ENCODE measurements at regions not wholly inside any gene's neighbourhood (a gene's known extent, or its start where the extent isn't known, plus 50 kb on each side); places are given as distances from the start of the nearest gene placed in this dataset.

DNA sequence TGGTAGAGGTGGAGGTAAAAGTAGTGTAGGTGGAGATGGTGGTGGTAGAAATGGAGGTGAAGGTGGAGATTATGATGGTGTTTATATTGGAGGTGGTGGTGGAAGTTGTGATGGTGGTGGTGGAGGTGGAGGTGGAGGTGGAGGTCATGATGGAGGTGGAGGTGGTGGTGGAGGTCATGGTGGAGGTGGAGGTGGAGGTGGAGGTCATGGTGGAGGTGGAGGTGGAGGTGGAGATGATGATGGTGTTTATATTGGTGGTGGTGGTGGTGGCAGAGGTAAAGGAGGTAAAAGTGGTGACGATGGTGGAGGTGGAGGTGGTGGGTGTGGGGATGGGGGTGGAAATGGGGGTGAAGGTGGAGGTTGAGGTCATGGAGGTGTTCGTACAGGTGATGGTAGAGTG, 107.8 kb downstream of the ASB7 start:
- Histone ChIP-seq H2BK15ac (ENCODE audit: low read length) (no peak overlapping the region), H2BK20ac (ENCODE audit: low read length) (no peak overlapping the region), H2BK5ac (ENCODE audit: low read depth, low read length) (no peak overlapping the region), H4K20me1 (replicated peaks in 1 of 2; ENCODE audit: control insufficient read depth in 1 of 2, insufficient read depth in 2 of 2, low read length in 2 of 2) (no peaks in the 10 kb centered on the region), H3K4ac (replicated peaks; ENCODE audit: insufficient read length, low read depth, low read length) (no peak overlapping the region), H3K4me3 (ENCODE audit: extremely low read depth in 1 of 4, insufficient read depth in 2 of 4, low read depth in 3 of 4, low read length in 4 of 4) (no peak overlapping the region), H3K79me1 (ENCODE audit: low read depth, low read length) (no peaks in the 10 kb centered on the region), H3K4me1 (replicated peaks in 1 of 4; ENCODE audit: control insufficient read depth in 3 of 4, insufficient read depth in 4 of 4, low read length in 3 of 4) (peaks cover 0 to 4% (median 1%) of the 10 kb centered on the region in 4 experiments; a peak in 2 of 7 replicates), H3K23ac (ENCODE audit: insufficient read length) (no peak overlapping the region), H2AFZ (ENCODE audit: low read length) (no peak overlapping the region), H2BK120ac (replicated peaks; ENCODE audit: low read depth, low read length) (no peak overlapping the region), H4K91ac (replicated peaks; ENCODE audit: insufficient read length, low read length) (no peak overlapping the region), H4K5ac (ENCODE audit: insufficient read length, low read depth, low read length) (no peak overlapping the region), H2BK12ac (ENCODE audit: low read depth, low read length) (no peak overlapping the region), H3K79me2 (ENCODE audit: control insufficient read depth in 1 of 2, insufficient read depth in 2 of 2, low read length in 2 of 2) (no peaks in the 10 kb centered on the region), H3K27me3 (replicated peaks in 1 of 4; ENCODE audit: control insufficient read depth in 3 of 4, extremely low read depth in 1 of 4, insufficient read depth in 3 of 4, low read length in 3 of 4) (no peaks in the 10 kb centered on the region), H3K56ac (replicated peaks; ENCODE audit: insufficient read length, low read depth, low read length) (no peak overlapping the region), H3K4me2 (ENCODE audit: insufficient read depth in 1 of 2, low read depth in 2 of 2, low read length in 2 of 2) (no peak overlapping the region), H3K18ac (ENCODE audit: extremely low read depth, low read length) (no peak overlapping the region), H2AK5ac (ENCODE audit: low read depth, low read length) (no peak overlapping the region), H3K36me3 (ENCODE audit: control insufficient read depth in 2 of 4, insufficient read depth in 4 of 4, low read length in 3 of 4) (no peaks in the 10 kb centered on the region), H3K9me3 (ENCODE audit: insufficient read depth in 2 of 2, low read depth in 1 of 2, low read length in 1 of 2) (peaks cover 0 to 10% of the 10 kb centered on the region in 2 experiments; a peak in 2 of 4 replicates), H3K14ac (ENCODE audit: insufficient read length) (no peak overlapping the region), H3K23me2 (ENCODE audit: low read depth, low read length) (peaks cover 8% of the 10 kb centered on the region; the same call in 1 of the 2 replicates), H3K9ac (replicated peaks in 1 of 4; ENCODE audit: extremely low read depth in 1 of 4, low read depth in 3 of 4, low read length in 3 of 4) (no peak overlapping the region), H3K27ac (ENCODE audit: low read depth, low read length) (no peak overlapping the region), H4K8ac (ENCODE audit: extremely low read depth, insufficient read depth, low read length) (no peak overlapping the region)
- FAIRE-seq (no peak), DNase-seq (ENCODE audit: low read depth in 1 of 2, low spot score in 2 of 2) (no peak)
- 50% methylated on average over 2 of the region's 2 CpGs; no CpG with 5 or more reads in 1 of the 2 experiments for WGBS, 2 experiments (ENCODE audit: extremely low coverage in 1 of 2, insufficient coverage in 1 of 2, insufficient read length in 1 of 2, insufficient replicate concordance in 2 of 2, low coverage in 1 of 2, low lambda C conversion rate in 2 of 2, missing lambda C conversion rate in 1 of 2)
- POLR2A ChIA-PET (ENCODE audit: partially characterized antibody), result no interaction called here
- CTCF ChIA-PET (ENCODE audit: partially characterized antibody), result interaction anchor here (1.3 kb wide), 1 partner anchor 26 kb away, joined by 3 read pairs; no protein-coding TSS in a partner anchor
- TF ChIP-seq BACH1 (IDR thresholded peaks at IDR 0.05; ENCODE audit: low read length) (no peak), JUND (IDR thresholded peaks at IDR 0.05; ENCODE audit: low read length) (no peak), SIX5 (IDR thresholded peaks at IDR 0.05; ENCODE audit: low read depth, low read length) (no peak), CBX5 (IDR thresholded peaks at IDR 0.05; ENCODE audit: low read depth, low read length) (no peak), CHD1 (IDR thresholded peaks at IDR 0.05; ENCODE audit: low read depth, low read length) (no peak), GTF2F1 (IDR thresholded peaks at IDR 0.05; ENCODE audit: borderline replicate concordance, low read depth, low read length) (no peak), SIRT6 (IDR thresholded peaks at IDR 0.05; ENCODE audit: low read length) (no peak), PHF8 (conservative IDR thresholded peaks at IDR 0.05; ENCODE audit: low read depth, low read length) (no peak), TCF12 (IDR thresholded peaks at IDR 0.05; ENCODE audit: low read depth, low read length) (no peak), POU5F1 (IDR thresholded peaks at IDR 0.05; ENCODE audit: low read depth, low read length) (no peak), EZH2 (IDR thresholded peaks at IDR 0.05; ENCODE audit: low read depth, low read length, severe bottlenecking) (no peak), TAF7 (optimal IDR thresholded peaks at IDR 0.05; ENCODE audit: borderline replicate concordance, low read depth, low read length) (no peak), ASH2L (IDR thresholded peaks at IDR 0.05; ENCODE audit: low read length) (no peak), NRF1 (IDR thresholded peaks at IDR 0.05; ENCODE audit: low read depth, low read length) (no peak)
- TF ChIP-seq, protein P1, sequence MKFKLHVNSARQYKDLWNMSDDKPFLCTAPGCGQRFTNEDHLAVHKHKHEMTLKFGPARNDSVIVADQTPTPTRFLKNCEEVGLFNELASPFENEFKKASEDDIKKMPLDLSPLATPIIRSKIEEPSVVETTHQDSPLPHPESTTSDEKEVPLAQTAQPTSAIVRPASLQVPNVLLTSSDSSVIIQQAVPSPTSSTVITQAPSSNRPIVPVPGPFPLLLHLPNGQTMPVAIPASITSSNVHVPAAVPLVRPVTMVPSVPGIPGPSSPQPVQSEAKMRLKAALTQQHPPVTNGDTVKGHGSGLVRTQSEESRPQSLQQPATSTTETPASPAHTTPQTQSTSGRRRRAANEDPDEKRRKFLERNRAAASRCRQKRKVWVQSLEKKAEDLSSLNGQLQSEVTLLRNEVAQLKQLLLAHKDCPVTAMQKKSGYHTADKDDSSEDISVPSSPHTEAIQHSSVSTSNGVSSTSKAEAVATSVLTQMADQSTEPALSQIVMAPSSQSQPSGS (IDR thresholded peaks at IDR 0.05; ENCODE audit: low read length), result no peak

Data from H1 (cell line).